ENCODE measurements at regions not wholly inside any gene's neighbourhood (a gene's known extent, or its start where the extent isn't known, plus 50 kb on each side); places are given as distances from the start of the nearest gene placed in this dataset.

GRCh38 chr1:22388671-22389450, 62.8 kb upstream of the ZBTB40 start:
- WGBS, 2 donors (ENCODE audit: low coverage in 1 of 2), result 59 to 73% methylated on average over 6 to 9 of the region's 19 CpGs
- Histone ChIP-seq H3K36me3 (no peaks in the 10 kb centered on the region), H3K4me1 (no peaks in the 10 kb centered on the region), H3K27ac (no peak overlapping the region), H3K27me3 (peaks cover 91% of the 10 kb centered on the region), H3K4me3 (no peak overlapping the region), H3K9me3 (no peaks in the 10 kb centered on the region)
- TF ChIP-seq POLR2A (IDR thresholded peaks at IDR 0.05), result no peak
- no peak for TF ChIP-seq POLR2AphosphoS5 (IDR thresholded peaks at IDR 0.05)
- TF ChIP-seq, protein P1, sequence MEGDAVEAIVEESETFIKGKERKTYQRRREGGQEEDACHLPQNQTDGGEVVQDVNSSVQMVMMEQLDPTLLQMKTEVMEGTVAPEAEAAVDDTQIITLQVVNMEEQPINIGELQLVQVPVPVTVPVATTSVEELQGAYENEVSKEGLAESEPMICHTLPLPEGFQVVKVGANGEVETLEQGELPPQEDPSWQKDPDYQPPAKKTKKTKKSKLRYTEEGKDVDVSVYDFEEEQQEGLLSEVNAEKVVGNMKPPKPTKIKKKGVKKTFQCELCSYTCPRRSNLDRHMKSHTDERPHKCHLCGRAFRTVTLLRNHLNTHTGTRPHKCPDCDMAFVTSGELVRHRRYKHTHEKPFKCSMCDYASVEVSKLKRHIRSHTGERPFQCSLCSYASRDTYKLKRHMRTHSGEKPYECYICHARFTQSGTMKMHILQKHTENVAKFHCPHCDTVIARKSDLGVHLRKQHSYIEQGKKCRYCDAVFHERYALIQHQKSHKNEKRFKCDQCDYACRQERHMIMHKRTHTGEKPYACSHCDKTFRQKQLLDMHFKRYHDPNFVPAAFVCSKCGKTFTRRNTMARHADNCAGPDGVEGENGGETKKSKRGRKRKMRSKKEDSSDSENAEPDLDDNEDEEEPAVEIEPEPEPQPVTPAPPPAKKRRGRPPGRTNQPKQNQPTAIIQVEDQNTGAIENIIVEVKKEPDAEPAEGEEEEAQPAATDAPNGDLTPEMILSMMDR (IDR thresholded peaks at IDR 0.05), result no peak
- no peak for TF ChIP-seq EP300 (IDR thresholded peaks at IDR 0.05)
- no peak for ATAC-seq

GRCh38 chr1:22393587-22393986, 58.1 kb upstream of the ZBTB40 start:
- Histone ChIP-seq H3K4me1 (no peaks in the 10 kb centered on the region), H3K27ac (no peak overlapping the region), H3K4me3 (no peak overlapping the region), H3K36me3 (no peaks in the 10 kb centered on the region), H3K9me3 (no peaks in the 10 kb centered on the region), H3K27me3 (peaks cover 95% of the 10 kb centered on the region)
- no peak for ATAC-seq
- WGBS, 2 donors (ENCODE audit: low coverage in 1 of 2), result 90% methylated on average over 2 of the region's 6 CpGs
- TF ChIP-seq, protein P1 (IDR thresholded peaks at IDR 0.05), result no peak
- TF ChIP-seq EP300 (IDR thresholded peaks at IDR 0.05) (no peak), POLR2A (IDR thresholded peaks at IDR 0.05) (no peak), POLR2AphosphoS5 (IDR thresholded peaks at IDR 0.05) (no peak)

DNA sequence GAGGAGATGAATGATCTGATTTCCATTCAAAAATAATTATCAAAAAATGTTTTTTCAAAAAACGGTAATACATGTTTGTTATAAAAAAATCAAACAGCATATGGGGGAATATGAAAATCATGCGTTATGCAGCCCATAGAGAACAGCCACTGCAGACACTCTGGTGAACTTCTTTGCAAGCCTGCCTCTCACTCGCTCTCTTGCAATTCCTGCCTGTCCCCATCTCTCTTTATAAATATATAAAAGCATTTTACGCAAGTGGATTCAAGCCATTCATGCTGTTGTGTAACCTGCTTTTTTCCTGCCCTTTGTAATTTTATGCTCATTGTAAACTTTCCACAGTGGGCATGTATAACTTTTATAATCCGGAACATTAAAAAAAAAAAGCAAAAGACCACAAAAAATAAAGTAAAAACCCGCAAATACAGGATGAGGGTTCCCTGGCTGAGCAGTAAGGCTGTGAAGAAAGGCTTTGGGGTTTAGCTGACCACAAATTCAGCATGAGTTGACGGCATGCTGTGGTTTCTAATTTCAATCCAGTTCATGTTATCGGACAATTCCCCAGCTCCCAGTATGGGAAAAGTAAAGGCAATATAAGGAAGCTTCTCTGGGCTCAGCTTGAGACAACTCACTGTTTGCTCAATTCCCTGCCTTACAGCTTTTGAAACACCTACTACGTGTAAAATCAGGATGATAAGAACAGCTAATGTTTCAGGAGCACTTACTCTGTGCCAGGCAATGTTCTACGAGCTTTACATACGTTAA, 52.8 kb upstream of the ZBTB40 start:
- Histone ChIP-seq H3K27ac (no peak overlapping the region), H3K4me3 (no peak overlapping the region), H3K9me3 (no peaks in the 10 kb centered on the region), H3K36me3 (no peaks in the 10 kb centered on the region), H3K27me3 (peaks cover 92% of the 10 kb centered on the region), H3K4me1 (no peaks in the 10 kb centered on the region)
- TF ChIP-seq POLR2AphosphoS5 (IDR thresholded peaks at IDR 0.05) (no peak), POLR2A (IDR thresholded peaks at IDR 0.05) (no peak), EP300 (IDR thresholded peaks at IDR 0.05) (no peak)
- TF ChIP-seq, protein P1 (IDR thresholded peaks at IDR 0.05), result no peak
- ATAC-seq, result no peak
- 53 to 73% methylated on average over 9 to 11 of the region's 11 CpGs for WGBS, 2 donors (ENCODE audit: low coverage in 1 of 2)

DNA sequence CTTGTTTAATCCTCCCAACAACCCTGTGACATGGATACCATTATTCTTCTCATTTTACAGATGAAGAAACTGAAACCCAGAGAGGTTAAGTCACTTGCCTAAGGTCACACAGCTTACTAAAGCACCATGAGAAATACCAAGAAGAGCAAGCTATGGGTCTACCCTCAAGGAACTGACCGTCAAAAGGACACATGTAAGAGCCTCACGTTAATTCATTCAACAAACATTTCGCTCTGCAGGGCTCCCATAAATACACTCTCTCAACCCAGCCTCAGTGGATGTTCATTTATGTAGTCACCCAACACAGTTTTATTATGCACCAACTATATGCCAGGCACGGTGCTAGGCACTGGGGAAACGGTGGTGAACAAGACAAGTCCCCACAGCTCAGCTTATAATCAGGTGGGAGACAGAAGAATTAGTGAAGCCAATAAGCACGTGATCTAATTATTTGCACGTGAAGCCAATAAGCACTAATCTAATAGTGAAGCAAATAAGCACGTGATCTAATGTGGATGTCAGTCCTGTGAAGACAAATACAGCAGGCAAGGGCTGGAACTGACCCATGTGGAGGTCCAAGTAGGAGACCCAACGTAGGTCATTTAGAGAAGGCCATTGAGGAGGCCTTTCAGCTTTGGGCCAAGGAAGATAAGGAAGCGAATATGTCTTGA, 52.1 kb upstream of the ZBTB40 start:
- 83 to 93% methylated on average over 7 to 10 of the region's 10 CpGs for WGBS, 2 donors (ENCODE audit: low coverage in 1 of 2)

More for the DNA sequence above, 52.1 kb upstream of the ZBTB40 start:
- no peak for TF ChIP-seq POLR2A (IDR thresholded peaks at IDR 0.05)
- TF ChIP-seq, protein P1 (IDR thresholded peaks at IDR 0.05), result no peak
- TF ChIP-seq POLR2AphosphoS5 (IDR thresholded peaks at IDR 0.05), result no peak
- no peak for TF ChIP-seq EP300 (IDR thresholded peaks at IDR 0.05)
- no peaks in the 10 kb centered on the region for H3K4me1 ChIP-seq
- H3K27ac ChIP-seq, result no peak overlapping the region
- no peaks in the 10 kb centered on the region for H3K36me3 ChIP-seq
- H3K9me3 ChIP-seq, result no peaks in the 10 kb centered on the region
- H3K4me3 ChIP-seq, result no peak overlapping the region
- ATAC-seq, result no peak
- H3K27me3 ChIP-seq, result peaks cover 94% of the 10 kb centered on the region

Small RNAs in the stretch of these regions (small RNA-seq; reads per million reads assigned to genes)
- 0 reads per million in 4 donors for gene MIR4418

Measured in gastroesophageal sphincter (tissue), 4 donors.